WTC11 (cell line): ENCODE measurements at regions not wholly inside any gene's neighbourhood (a gene's known extent, or its start where the extent isn't known, plus 50 kb on each side); places are given as distances from the start of the nearest gene placed in this dataset.

Experiments used
- AFF4 ChIP-seq: sonication (generic); formaldehyde crosslinking; IDR thresholded peaks from 2 replicates; pipeline ENCODE4 v1.8.1; 2023; ENCODE audit warnings: mild to moderate bottlenecking, missing genetic modification reagents, borderline replicate concordance
- ATF3 ChIP-seq: sonication (generic); formaldehyde crosslinking; conservative IDR thresholded peaks from 2 replicates; pipeline ENCODE4 v1.8.1; 2022; ENCODE audit warnings: mild to moderate bottlenecking, missing genetic modification reagents
- CTCF ChIP-seq: fragments of 200-600 bp; IDR thresholded peaks from 2 replicates; pipeline ENCODE4 v1.8.0; 2022; ENCODE audit warnings: antibody characterized with exemption
- E2F1 ChIP-seq: sonication (generic); formaldehyde crosslinking; IDR thresholded peaks from 2 replicates; pipeline ENCODE4 v1.8.0; 2022; ENCODE audit warnings: mild to moderate bottlenecking, missing genetic modification reagents
- IRF1 ChIP-seq: sonication (generic); formaldehyde crosslinking; IDR thresholded peaks from 2 replicates; pipeline ENCODE4 v1.8.0; 2023; ENCODE audit warnings: missing genetic modification reagents
- MAX ChIP-seq: sonication (generic); formaldehyde crosslinking; IDR thresholded peaks from 2 replicates; pipeline ENCODE4 v1.8.0; 2022; ENCODE audit warnings: mild to moderate bottlenecking, missing genetic modification reagents
- NFYB ChIP-seq: sonication (generic); formaldehyde crosslinking; conservative IDR thresholded peaks from 2 replicates; pipeline ENCODE4 v1.8.0; 2022; ENCODE audit warnings: low read depth, missing genetic modification reagents
- NR1H2 ChIP-seq: sonication (generic); formaldehyde crosslinking; IDR thresholded peaks from 2 replicates; pipeline ENCODE4 v1.9.0; 2021; ENCODE audit warnings: mild to moderate bottlenecking, moderate library complexity, missing genetic modification reagents
- NR3C1 ChIP-seq: sonication (generic); formaldehyde crosslinking; conservative IDR thresholded peaks from 2 replicates; pipeline ENCODE4 v1.8.1; 2023; ENCODE audit warnings: low read depth, mild to moderate bottlenecking, missing genetic modification reagents
- PRDM15 ChIP-seq: sonication (generic); formaldehyde crosslinking; IDR thresholded peaks from 2 replicates; pipeline ENCODE4 v1.8.0; 2022; ENCODE audit warnings: missing genetic modification reagents
- RELA ChIP-seq: sonication (generic); formaldehyde crosslinking; IDR thresholded peaks from 2 replicates; pipeline ENCODE4 v1.8.1; 2022; ENCODE audit warnings: missing genetic modification reagents, mild to moderate bottlenecking, borderline replicate concordance
- SMAD4 ChIP-seq: sonication (generic); formaldehyde crosslinking; IDR thresholded peaks from 2 replicates; pipeline ENCODE4 v1.8.0; 2022; ENCODE audit warnings: mild to moderate bottlenecking, missing genetic modification reagents
- USF1 ChIP-seq: sonication (generic); formaldehyde crosslinking; IDR thresholded peaks from 2 replicates; pipeline ENCODE4 v1.8.0; 2022; ENCODE audit warnings: mild to moderate bottlenecking, missing genetic modification reagents
- USF2 ChIP-seq: sonication (generic); formaldehyde crosslinking; IDR thresholded peaks from 2 replicates; pipeline ENCODE4 v1.8.1; 2023; ENCODE audit warnings: mild to moderate bottlenecking, missing genetic modification reagents, moderate library complexity

- TF ChIP-seq RELA = no peak
- no peak for TF ChIP-seq USF1 (CRISPR knock-in tag)
- no peak for TF ChIP-seq CTCF
- no peak for TF ChIP-seq E2F1 (CRISPR knock-in tag)
- no peak for TF ChIP-seq NR1H2 (CRISPR knock-in tag)
- TF ChIP-seq NR3C1 (CRISPR knock-in tag) = no peak
- TF ChIP-seq AFF4 (CRISPR knock-in tag) = no peak
- no peak for TF ChIP-seq USF2 (CRISPR knock-in tag)
- no peak for TF ChIP-seq PRDM15
- TF ChIP-seq SMAD4 (CRISPR knock-in tag) = no peak
- TF ChIP-seq IRF1 (CRISPR knock-in tag) = no peak
- TF ChIP-seq MAX (CRISPR knock-in tag) = no peak
- TF ChIP-seq ATF3 (CRISPR knock-in tag) = no peak
- TF ChIP-seq NFYB (CRISPR knock-in tag) = no peak
These were observed 1219.8 kb downstream of the GATA3 start for GRCh38 chr10:9274206-9274755.
